Left lobe of liver (tissue), 2 donors: ENCODE measurements at regions not wholly inside any gene's neighbourhood (a gene's known extent, or its start where the extent isn't known, plus 50 kb on each side); places are given as distances from the start of the nearest gene placed in this dataset.

Experiments used
- ATAC-seq: fragments of 200-7000 bp; cut with Tn5 transposase; one replicate; pipeline ENCODE4 v1.9.1; 2020; ENCODE audit warnings: mild to moderate bottlenecking, moderate library complexity
- DNase-seq: peaks from one replicate; pipeline ENCODE4 v3.0.0-alpha.2; 2020; ENCODE audit warnings: low spot score
- donor health status: DM: no; HTN: no; CAD: no; lungs with moderate emphysema.
- donor health status: DM: no; HTN: yes; CAD: no.

DNA sequence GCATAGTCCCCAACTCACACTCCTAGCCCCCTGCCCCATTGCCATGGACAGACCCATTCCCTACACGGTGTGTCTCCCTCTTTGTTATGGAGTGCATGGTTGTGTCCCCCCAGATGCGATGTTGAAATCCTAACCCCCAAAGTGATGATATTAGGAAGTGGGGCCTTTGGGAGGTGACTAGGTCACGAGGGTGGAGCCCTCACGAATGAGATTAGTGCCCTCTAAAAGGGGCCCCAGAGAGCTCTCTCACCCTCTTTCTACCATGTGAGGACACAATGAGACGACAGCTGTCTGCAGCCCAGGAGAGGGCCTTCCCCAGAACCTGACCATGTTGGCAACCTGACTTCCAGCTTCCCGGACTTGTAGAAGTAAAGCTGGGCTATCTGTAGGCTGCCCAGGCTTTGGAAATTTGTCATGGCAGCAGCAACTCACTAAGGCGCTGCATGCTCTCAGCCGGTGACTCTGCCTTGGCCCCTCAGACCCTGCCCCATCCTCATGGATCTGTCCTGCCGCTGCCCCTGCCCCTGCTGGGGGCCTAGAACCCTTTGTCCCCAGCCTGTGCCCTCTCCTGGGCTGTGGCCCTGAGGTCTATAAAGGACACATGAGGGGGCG, 318.1 kb upstream of the RTL1 start:
- DNase-seq (peak; percentile 31), ATAC-seq (no peak)

DNA sequence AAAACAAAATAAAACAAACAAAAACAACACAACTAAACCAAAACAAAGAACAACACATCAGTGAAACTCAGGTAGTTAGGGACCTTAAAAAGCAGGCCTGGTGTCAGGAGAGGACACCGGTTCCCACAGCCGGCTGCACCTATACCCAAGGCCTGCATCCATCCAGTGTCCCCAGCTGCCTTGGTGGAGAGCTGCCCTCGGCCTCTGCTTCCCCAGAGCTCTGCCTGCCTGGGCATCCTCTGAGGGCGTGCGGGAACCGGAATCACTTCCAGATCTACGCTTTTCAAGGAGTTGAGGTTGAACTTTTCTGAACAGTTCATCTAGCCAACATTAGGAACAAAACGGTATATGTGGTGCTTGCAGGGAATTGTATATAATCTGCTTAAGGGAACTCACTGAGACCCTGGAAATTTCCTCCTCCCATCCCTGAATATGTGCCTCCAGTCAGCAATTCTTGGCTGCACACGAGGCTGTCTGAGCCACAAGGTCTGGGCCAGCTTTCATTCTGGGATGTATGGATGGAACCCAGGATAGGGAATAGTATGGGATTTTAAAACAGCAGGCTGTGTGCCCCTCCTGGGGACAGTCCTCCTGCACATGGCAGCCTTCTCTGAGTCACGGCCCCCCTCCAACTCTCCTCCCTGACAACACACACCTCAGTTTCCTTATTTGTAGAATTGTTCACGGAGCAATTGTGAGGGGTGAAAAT, 319.0 kb upstream of the RTL1 start:
- ATAC-seq, result no peak
- DNase-seq, result peak; percentile 33

DNA sequence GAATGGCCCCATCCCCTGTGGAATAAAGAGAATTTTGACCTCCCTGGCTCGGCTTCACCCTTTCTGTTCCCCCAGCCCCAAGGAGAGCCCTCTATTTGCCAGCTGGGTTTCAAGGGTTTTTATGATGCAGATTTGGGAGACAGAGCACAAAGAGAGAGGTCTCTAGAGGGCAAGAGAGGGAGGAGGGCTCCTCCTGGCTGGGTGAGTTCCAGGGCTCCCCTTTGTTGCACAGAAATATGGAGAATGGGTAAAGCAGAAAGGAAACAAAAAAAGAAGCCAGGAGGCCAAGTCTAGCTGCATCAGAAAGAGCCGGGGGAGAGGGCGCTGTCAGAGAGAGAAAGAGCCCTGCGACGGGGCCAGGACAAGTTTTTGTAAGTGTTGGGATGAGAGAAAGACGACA, 319.6 kb upstream of the RTL1 start:
- DNase-seq (peak; percentile 11), ATAC-seq (no peak)

DNA sequence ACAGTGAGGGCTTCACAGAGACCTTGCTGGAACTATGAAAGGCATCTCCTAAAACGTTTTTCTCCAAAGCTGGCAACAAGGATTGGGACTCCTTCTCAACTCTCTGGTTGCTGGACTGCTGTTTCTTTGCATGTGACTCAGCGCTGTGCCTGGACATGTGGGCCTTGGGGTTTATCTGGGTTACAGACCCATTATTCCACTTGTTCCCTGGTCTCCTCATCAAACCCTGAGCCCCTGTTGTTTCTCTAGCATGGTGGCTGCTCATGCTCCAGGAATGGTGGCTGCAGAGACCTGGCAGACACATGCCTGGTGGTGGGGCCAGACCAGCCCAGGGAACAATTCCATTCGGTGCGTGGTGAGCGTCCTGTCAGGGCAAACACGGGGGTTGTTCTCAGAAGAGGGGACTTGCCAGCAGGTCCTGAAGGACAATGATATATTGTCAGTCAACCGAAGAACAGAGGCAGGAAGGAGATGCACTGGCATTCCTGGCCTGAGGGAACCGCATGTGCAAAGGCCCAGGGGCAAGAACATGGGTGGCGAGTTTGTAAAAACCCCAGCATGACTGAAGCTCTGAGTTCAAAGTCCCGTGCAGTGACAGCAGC, 320.1 kb upstream of the RTL1 start:
- peak; percentile 37 for DNase-seq
- ATAC-seq, result no peak

DNA sequence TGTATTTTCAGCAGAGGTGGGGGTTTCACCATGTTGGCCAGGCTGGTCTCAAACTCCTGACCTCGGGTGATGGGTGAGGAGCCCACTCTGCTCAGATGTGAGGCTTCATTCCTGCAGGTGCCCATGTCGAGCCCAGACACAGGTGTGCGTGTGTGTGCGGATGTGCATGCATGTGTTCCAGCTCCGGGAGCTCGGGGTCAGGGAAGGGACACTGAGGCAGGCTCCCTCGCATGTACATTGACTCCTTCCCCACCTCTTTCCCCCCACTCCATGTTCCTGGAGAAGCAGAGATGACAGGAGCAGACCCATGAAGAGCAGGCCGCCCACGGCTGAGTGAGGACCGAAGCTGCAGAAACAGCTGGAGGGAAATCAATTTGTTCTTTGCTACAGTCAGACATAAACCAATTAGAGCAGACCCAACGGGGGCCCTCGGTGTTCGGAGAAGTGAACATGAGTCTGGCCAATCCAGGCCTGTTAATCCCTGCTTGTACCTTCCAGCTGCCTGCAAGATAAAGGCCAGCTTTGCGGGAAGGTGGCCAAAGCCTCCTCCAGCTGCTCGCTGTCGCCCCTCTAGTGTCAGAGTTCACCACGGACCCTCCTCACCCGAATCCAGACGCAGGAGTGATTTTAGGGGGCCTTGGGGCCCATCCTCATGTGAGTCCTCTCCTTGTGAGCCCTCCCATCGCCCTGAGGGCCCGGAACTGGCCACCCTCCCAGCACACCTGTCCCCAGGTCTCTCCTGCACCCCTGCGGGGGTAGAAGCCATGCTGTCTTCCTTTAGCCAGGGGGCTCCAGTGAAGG, 321.0 kb upstream of the RTL1 start:
- ATAC-seq, result no peak
- DNase-seq, result peak; percentile 35

DNA sequence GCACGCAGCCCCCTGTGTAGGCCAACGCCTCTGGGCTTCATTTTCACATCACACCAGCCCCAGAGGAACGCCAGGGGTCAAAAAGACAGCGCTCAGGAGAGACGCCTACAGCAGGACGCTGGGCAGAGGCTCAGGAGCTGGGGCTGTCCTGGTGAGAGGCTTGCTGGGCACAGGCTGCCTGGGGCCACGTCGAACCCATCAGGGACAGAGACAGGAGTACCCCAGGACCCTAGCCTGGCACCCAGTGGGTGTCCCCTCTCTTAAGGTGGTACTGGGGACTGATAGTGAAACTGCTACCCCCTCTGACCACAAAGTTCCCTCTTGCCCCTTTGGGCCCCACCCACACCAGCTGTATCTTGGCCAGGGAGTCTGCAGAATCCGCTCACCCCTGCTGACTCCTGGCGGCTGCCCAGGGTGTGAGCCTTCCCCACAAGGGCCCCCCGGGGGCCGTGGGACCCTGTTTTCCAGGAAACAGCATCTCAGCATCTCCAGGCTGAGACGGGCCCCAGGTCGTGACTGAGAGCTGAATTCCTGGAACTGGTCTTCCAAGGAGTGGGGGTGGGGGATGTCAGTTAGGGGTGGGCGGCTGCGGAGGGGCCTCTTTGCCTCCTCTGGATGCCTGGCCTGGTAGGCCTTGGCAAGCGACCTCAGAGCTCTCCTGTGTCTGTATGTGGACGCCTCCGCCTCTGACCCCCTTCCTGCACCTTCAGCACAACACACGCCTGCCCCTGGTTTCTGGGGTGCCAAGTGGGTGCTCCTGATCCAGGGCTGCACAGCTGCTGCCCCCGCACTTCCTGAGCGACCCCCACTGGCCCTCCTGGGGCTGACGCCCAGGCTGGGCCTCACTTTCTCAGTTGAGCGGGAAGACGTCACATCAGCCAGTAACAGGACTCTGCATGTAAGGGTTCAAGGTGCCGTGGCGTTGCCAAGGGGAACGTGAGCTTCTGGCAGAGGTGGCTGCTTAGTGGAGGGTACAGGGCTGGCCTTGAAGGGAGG, 321.9 kb upstream of the RTL1 start:
- DNase-seq (peak; percentile 41), ATAC-seq (no peak)

DNA sequence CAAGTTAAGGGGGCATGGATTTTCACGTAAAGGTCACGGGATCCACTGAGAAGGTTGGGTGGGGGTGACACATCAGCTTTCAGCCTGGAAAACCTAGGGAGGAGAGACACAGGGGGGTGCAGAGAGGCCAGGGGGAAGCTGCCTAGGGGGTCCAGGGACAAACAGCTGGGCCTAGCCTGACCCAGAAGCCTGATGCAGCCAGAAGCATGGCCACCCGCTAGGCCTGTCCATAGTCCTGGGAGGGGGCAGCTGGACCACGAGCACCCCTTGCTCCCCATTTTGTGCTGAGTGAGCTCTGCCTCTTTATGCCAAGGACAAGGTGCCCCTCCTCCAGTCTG, 322.7 kb upstream of the RTL1 start:
- DNase-seq (no peak), ATAC-seq (peak; percentile 36)

DNA sequence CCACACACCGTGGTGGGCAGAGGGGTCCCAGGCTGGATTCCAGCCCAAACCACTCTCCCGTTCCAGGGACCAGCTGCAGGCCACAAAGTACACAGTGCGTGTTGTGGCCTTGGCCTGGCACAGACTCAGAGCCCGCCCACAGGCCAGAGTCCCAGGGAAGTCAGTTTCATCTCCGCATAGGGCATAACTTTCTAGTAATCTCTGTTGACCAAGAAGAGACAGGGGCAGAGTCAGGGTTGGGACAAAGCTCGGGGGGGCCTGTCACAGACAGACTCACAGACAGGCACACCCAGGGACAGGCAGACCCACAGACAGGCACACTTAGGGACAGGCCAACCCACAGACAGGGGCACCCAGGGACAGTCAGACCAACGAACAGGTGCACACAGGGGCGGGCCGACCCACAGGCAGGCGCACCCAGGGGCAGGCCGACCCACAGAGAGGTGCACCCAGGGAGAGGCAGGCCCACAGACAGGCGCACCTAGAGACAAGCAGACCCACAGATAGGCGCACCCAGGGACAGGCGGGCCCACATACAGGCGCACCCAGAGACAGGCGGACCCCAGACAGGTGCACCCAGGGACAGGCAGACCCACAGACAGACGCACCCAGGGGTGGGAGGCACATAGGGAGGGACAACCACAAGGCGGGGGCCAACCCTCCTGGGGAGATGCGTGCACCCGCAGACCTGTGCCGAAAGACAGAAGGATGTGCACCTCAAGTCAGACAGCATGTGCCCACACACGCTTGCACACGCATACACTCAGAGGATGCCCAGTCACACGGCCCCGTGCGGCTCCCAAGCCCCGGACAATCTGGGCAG, 323.3 kb upstream of the RTL1 start:
- ATAC-seq, result peak; percentile 95
- DNase-seq, result peak; percentile 78

DNA sequence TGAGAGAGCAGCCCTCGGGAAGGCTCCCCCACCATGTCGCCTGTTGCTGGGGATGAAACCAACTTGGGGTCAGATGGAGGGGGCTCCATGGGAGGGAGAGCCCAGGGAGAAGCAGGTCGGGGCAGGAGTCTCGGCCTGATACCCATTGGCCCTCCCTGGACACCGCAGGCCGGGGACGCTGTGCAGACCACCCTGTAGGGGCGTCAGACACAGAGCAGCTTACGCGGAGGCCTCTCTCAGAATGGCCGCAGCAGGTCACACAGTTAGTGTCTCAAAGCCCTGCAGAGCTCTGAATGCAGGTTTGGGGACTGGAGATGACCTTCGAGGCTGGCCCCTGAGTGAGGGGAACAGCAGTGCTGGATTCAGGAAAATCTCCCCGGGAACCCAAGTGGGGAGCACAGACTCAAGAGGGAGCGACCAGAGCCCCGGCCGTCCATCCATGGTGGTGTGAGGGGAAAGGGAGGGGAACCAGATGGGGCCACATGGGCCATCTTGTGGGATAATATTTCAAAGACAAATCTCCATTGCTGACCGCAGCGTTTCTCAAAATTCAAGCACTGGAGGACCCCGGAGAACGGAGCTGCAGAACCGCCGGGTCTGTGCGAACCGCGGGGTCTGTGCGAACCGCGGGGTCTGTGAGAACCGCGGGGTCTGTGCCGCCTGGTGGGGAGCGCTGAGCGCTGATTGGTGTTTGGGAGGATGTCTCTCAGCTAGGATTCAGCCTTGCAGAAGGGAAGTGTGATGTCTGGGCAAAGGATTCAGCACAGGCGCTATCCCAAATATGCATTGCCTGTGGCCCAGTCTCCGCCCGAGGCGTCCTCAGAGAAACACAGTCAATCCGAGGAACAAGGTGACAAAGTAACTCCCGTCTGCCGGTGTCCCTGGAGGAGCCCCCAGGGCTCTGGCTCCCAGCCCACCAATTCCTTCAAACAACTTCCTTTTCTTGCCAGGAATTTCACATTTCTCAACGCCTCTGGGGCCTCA, 324.4 kb upstream of the RTL1 start:
- ATAC-seq (no peak), DNase-seq (peak; percentile 32)

DNA sequence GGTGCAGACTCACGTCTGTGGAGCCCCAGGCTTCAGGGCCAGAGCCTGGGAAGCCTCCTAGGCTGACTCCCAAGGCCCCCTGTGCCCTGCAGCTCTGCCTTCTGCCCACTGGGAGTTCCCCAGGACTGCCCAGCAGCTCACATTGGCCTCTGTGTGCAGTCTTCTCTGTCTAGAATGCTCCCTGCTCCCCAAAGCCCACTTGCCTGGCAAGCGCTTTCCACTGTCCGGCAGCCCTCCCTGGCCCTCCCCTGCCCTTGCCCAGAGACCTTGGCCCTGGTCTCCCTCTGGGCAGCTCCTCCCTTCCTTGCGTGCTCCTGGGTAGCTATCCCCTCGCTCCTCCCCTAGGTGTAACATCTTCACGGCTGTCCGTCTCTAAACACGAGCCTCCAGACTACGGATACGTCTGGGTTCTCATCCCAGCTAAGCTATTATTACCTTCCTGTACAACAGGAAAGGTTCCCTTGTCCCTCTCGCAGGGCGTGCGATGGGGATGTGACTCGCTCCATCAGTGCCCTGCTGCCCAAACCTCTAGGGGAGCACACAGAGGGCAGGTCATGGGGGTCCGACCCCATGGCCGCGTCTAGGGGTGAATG, 325.5 kb upstream of the RTL1 start:
- ATAC-seq (no peak), DNase-seq (peak; percentile 33)

DNA sequence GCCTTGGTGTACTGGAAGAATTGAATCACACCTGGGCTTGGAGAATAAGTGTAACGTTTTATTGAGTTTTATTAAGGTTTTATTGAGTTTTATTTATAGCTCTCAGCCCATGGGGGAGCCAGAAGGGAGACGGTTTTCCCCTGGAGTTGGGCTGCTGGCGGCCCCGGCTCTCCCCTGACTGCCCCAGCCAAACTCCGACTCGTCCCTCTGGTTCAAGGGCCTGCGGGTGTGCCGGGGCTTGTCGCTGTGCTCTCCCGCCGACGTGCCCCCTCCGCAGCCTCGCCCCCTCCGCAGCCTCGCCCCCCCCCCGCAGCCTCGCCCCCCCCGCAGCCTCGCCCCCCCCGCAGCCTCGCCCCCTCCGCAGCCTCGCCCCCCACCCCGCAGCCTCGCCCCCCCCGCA, 326.1 kb upstream of the RTL1 start:
- ATAC-seq (no peak), DNase-seq (peak; percentile 11)

DNA sequence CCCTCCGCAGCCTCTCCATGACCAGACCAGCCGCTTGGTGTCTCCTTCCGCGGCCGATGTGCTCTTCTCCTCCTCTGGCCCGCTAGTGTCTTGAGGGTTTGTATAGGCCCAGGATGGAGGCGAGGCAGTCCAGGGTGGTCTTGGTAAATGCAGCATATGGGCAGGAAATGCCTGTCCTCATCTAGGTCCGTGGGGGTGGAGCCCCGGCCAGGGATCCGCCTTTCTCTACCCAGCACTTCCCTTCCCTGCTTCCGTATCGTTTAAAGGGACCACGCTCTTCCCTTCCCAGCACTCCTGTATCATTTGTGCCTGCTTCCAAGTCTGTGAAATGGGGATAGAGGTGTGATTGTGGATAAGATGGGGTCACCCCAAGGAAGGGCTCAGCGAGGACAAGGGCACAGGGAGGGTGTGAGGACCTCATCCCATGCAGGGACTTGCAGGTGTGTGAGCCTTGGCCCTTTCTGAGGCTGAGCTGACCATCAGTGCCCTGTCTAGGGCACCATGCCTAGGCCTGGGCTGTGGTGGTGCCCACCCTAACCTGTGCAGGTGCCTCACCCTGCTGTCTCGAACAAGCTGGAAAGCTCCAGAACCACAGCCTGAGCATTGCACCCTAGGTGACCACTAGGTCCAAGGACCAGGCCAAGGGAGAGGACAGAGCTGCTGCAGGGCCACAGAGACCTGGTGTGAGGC, 326.8 kb upstream of the RTL1 start:
- DNase-seq (peak; percentile 38), ATAC-seq (no peak)

DNA sequence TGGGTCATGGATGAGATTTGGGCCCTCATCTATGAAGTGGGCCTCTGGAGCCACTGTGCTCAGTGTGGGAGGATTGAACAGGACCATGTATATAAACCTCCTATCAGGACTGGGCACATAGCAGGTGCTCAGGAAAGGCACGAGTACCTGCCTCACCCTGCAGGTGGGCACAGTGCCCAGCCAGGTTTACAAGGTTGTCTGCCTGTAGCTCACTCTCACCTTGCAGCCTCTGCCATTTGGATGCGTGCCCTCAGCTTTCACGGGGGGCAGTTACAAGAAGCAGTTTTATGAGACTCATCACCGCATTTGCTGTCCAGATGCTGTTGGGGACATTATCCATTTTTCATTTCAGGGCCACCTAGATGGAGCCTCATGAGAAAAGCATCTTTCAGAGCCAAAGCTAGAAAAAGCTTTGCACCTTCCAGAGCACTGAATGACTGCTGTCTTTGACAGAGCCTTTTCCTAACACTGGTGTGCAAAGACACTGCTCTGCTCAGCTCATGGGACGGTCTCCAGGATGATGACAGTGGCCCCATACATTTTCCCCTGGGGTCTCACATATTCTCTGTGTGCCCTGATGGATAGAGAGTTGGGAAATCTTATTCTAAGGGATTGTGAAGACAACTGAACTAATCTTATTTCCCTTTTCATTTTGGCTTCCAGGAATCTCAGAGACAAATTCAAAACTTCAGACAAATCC, 327.5 kb upstream of the RTL1 start:
- DNase-seq (peak; percentile 40), ATAC-seq (no peak)

DNA sequence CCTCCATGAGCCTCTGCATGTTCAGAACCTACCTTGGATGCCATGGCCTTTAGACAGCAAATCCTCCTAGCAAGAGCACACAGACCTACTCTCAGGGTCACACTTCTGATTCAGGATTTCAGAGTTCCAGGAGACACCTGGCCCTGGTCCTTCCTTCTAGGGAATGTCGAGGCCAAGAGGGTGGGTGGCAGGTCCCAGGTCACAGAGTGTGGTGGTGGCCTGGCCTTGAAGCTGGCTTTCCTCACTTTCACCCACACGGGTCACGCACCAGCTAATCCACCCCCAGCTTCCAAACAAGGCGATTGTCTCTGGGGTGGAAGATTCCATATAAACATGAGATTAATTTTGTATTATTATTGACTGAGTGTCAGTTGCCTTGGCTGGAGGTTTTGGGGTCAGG, 328.3 kb upstream of the RTL1 start:
- DNase-seq, result peak; percentile 27
- no peak for ATAC-seq

DNA sequence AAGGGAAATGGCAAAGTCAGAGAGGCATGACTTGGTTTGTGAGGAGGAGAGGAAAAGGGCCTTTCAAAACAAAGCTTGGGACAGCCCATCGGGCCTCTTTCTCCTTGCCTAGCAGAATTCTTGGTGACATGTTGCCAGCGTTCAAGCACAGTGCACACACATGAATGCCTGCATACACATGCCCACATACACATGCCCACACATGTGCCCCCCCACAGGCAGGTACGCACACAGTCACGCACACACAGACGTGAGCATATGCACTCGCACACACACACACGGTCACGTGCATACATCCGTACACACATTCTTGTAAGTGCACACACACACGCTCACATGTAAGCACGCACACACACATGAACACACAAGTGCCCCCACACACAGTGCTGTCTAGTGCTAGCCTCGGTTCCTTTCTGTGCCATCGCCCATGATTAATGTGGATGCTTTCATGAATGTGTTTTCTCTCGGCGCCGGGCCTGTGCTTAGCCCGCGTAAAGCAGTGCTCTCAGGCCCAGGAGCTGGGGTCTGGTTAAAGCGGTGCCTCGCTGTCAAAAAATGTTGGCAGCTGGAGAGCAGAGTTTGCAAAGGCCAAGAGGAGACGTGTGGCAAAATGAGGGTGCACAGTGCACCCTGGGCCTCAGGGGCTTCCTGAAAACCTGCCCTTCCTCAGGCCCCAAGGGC, 328.8 kb upstream of the DIO3 start:
- ATAC-seq (no peak), DNase-seq (peak; percentile 31)

DNA sequence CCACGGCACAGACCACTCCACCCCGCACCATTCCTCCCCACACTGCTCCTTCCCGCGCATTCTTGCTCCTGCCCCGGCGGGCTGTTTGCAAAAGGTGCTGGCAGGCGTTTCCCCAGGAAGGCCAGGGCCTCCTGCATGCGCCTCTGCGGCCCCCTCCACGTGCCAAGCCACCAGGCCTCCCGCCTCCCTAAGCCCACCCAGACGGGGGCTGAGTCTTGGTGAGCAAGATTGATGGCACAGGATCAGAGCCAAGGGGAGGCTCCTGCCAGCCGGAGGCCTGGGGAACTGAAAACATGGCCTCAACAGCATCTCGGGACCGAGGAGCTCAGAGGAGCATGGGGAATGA, 328.3 kb upstream of the DIO3 start:
- ATAC-seq, result no peak
- DNase-seq, result peak; percentile 30
